ENCODE measurements at regions not wholly inside any gene's neighbourhood (a gene's known extent, or its start where the extent isn't known, plus 50 kb on each side); places are given as distances from the start of the nearest gene placed in this dataset.
"Not testable (repeated sequence)": the region's sequence is repeated elsewhere in the genome, so short reads cannot be mapped to it uniquely, and the experiment has no call there.

- no peak overlapping the region for H3K27ac ChIP-seq (ENCODE audit: low read depth in 1 of 2, low read length in 2 of 2)
- Mint-ChIP-seq H3K9me3 (peaks cover 3% of the 10 kb centered on the region), H3K4me1 (ENCODE audit: low read depth) (no peaks in the 10 kb centered on the region), H3K4me3 (no peak overlapping the region), H3K36me3 (ENCODE audit: low read depth) (no peaks in the 10 kb centered on the region), H3K27ac (no peak overlapping the region), H3K27me3 (no peaks in the 10 kb centered on the region)
- H3K27me3 ChIP-seq (ENCODE audit: control insufficient read depth in 1 of 2, insufficient read depth in 2 of 2, low read length in 2 of 2) = no peaks in the 10 kb centered on the region
- DNase-seq (no peak), ATAC-seq (ENCODE audit: poor library complexity) (no peak)
- TF ChIP-seq CTCF (IDR thresholded peaks at IDR 0.05) = no peak
- no peaks in the 10 kb centered on the region for H3K9me3 ChIP-seq (ENCODE audit: control insufficient read depth in 1 of 2, insufficient read depth in 1 of 2, low read length in 2 of 2)
- ChIA-PET CTCF (no interaction called here), POLR2A (no interaction called here)
- H3K4me1 ChIP-seq (ENCODE audit: insufficient read depth, low read length) = no peaks in the 10 kb centered on the region
- intact Hi-C loops (cut with DNase I, micrococcal nuclease) = no loop called here
- H3K4me3 ChIP-seq (ENCODE audit: low read length) = no peak overlapping the region
- no peaks in the 10 kb centered on the region for H3K36me3 ChIP-seq (ENCODE audit: insufficient read depth, low read length)
Measured at GRCh38 chr4:147247579-147247978, 233.3 kb upstream of the EDNRA start.

- H3K27me3 Mint-ChIP-seq = no peaks in the 10 kb centered on the region
- Histone ChIP-seq H3K4me1 (ENCODE audit: insufficient read depth, low read length) (no peaks in the 10 kb centered on the region), H3K27ac (ENCODE audit: low read depth in 1 of 2, low read length in 2 of 2) (no peak overlapping the region), H3K36me3 (ENCODE audit: insufficient read depth, low read length) (no peaks in the 10 kb centered on the region), H3K27me3 (ENCODE audit: control insufficient read depth in 1 of 2, insufficient read depth in 2 of 2, low read length in 2 of 2) (no peaks in the 10 kb centered on the region), H3K4me3 (ENCODE audit: low read length) (no peak overlapping the region), H3K9me3 (ENCODE audit: control insufficient read depth in 1 of 2, insufficient read depth in 1 of 2, low read length in 2 of 2) (peaks cover 0 to 3% of the 10 kb centered on the region in 2 experiments)
- CTCF ChIA-PET = no interaction called here
- ATAC-seq (ENCODE audit: poor library complexity) (no peak), DNase-seq (no peak)
- no peaks in the 10 kb centered on the region for H3K36me3 Mint-ChIP-seq (ENCODE audit: low read depth)
- H3K4me1 Mint-ChIP-seq (ENCODE audit: low read depth) = no peaks in the 10 kb centered on the region
- no peaks in the 10 kb centered on the region for H3K9me3 Mint-ChIP-seq
- TF ChIP-seq CTCF (IDR thresholded peaks at IDR 0.05) = no peak
- no peak overlapping the region for H3K4me3 Mint-ChIP-seq
- H3K27ac Mint-ChIP-seq = no peak overlapping the region
- intact Hi-C loops (cut with DNase I, micrococcal nuclease) = no loop called here
- POLR2A ChIA-PET = no interaction called here
Measured at GRCh38 chr4:147250062-147250461, 230.8 kb upstream of the EDNRA start.

- H3K9me3 ChIP-seq (ENCODE audit: control insufficient read depth in 1 of 2, insufficient read depth in 1 of 2, low read length in 2 of 2); ATAC-seq (ENCODE audit: poor library complexity); H3K4me1 Mint-ChIP-seq (ENCODE audit: low read depth); H3K4me3 ChIP-seq (ENCODE audit: low read length); H3K4me3 Mint-ChIP-seq; CTCF ChIA-PET; DNase-seq; intact Hi-C loops (cut with DNase I, micrococcal nuclease); H3K27me3 Mint-ChIP-seq; H3K27ac ChIP-seq (ENCODE audit: low read depth in 1 of 2, low read length in 2 of 2); H3K36me3 ChIP-seq (ENCODE audit: insufficient read depth, low read length); H3K27me3 ChIP-seq (ENCODE audit: control insufficient read depth in 1 of 2, insufficient read depth in 2 of 2, low read length in 2 of 2); H3K36me3 Mint-ChIP-seq (ENCODE audit: low read depth); H3K27ac Mint-ChIP-seq; H3K4me1 ChIP-seq (ENCODE audit: insufficient read depth, low read length); POLR2A ChIA-PET; H3K9me3 Mint-ChIP-seq: not testable (repeated sequence)
Measured at GRCh38 chr4:147255268-147255667, 225.6 kb upstream of the EDNRA start.

DNA sequence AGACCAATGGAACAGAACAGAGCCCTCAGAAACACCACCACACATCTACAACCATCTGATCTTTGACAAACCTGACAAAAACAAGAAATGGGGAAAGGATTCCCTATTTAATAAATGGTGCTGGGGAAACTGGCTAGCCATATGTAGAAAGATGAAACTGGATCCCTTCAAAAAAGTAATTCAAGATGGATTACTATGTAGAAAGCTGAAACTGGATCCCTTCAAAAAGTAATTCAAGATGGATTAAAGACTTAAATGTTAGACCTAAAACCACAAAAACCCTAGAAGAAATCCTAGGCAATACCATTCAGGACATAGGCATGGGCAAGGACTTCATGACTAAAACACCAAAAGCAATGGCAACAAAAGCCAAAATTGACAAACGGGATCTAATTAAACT, 221.6 kb upstream of the EDNRA start:
- H3K4me1 ChIP-seq (ENCODE audit: insufficient read depth, low read length); CTCF ChIA-PET; H3K27ac Mint-ChIP-seq; DNase-seq; ATAC-seq (ENCODE audit: poor library complexity); H3K36me3 ChIP-seq (ENCODE audit: insufficient read depth, low read length); H3K9me3 Mint-ChIP-seq; H3K27ac ChIP-seq (ENCODE audit: low read depth in 1 of 2, low read length in 2 of 2); H3K4me1 Mint-ChIP-seq (ENCODE audit: low read depth); H3K4me3 ChIP-seq (ENCODE audit: low read length); H3K27me3 ChIP-seq (ENCODE audit: control insufficient read depth in 1 of 2, insufficient read depth in 2 of 2, low read length in 2 of 2); H3K36me3 Mint-ChIP-seq (ENCODE audit: low read depth); H3K9me3 ChIP-seq (ENCODE audit: control insufficient read depth in 1 of 2, insufficient read depth in 1 of 2, low read length in 2 of 2); intact Hi-C loops (cut with DNase I, micrococcal nuclease); H3K4me3 Mint-ChIP-seq; H3K27me3 Mint-ChIP-seq; POLR2A ChIA-PET: not testable (repeated sequence)
